HepG2 (cell line): ENCODE measurements at regions not wholly inside any gene's neighbourhood (a gene's known extent, or its start where the extent isn't known, plus 50 kb on each side); places are given as distances from the start of the nearest gene placed in this dataset.

Experiments
- ELF4 ChIP-seq: sonication (generic); formaldehyde crosslinking; IDR thresholded peaks from 2 replicates; pipeline ENCODE4 v1.5.0; 2020; ENCODE audit warnings: missing genetic modification reagents, mild to moderate bottlenecking, moderate library complexity, borderline replicate concordance
- GABPA ChIP-seq, 2 experiments: IDR thresholded peaks; 2 replicates each; pipeline ENCODE4 v1.6.1; 2011 to 2016; ENCODE audit warnings: low read depth in 2 of 2, low read length in 1 of 2, missing biosample characterization in 1 of 2, missing genetic modification characterization in 1 of 2
- KLF9 ChIP-seq: IDR thresholded peaks from 2 replicates; pipeline ENCODE4 v1.6.1; 2016; ENCODE audit warnings: low read depth
- NRL ChIP-seq: sonication (generic); formaldehyde crosslinking; IDR thresholded peaks from 2 replicates; pipeline ENCODE4 v1.5.0; 2020; ENCODE audit warnings: missing genetic modification reagents, mild to moderate bottlenecking, moderate library complexity, borderline replicate concordance
- PHF8 ChIP-seq: sonication (generic); formaldehyde crosslinking; IDR thresholded peaks from 2 replicates; pipeline ENCODE4 v1.5.0; 2020; ENCODE audit warnings: missing genetic modification reagents
- SMAD3 ChIP-seq: sonication (generic); formaldehyde crosslinking; IDR thresholded peaks from 2 replicates; pipeline ENCODE4 v1.4.0; 2020; ENCODE audit warnings: missing genetic modification reagents
- ZBTB21 ChIP-seq: sonication (generic); formaldehyde crosslinking; IDR thresholded peaks from 2 replicates; pipeline ENCODE4 v1.4.0; 2020; ENCODE audit warnings: missing genetic modification reagents

DNA sequence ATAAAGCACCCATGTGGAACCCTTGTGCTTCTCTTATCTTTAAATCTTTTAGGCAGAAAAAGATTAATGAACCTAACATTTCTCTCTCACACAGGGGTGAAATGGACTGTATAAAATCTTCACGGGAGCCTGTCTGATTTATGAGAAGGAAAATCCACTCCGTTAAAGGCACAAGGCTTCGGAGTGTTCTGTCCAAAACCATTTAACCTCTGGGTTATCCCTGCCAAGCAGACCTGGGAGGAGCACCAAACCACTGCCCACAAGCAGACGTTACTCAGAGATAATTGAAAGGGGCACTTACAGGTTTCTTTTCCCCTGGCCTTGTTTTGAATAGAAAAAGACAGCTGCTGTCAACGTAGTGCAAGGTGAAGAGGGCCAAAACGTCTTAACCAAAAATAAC is 184.4 kb upstream of the DOK6 start:
- TF ChIP-seq SMAD3 (no peak), KLF9 (CRISPR knock-in tag) (no peak), ZBTB21 (CRISPR knock-in tag) (no peak), PHF8 (CRISPR knock-in tag) (no peak), NRL (no peak), ELF4 (CRISPR knock-in tag) (no peak), GABPA (IDR thresholded peaks at IDR 0.05; ENCODE audit: low read depth, low read length) (no peak), GABPA (CRISPR knock-in tag; IDR thresholded peaks at IDR 0.05; ENCODE audit: low read depth) (no peak)
